ENCODE measurements at regions not wholly inside any gene's neighbourhood (a gene's known extent, or its start where the extent isn't known, plus 50 kb on each side); places are given as distances from the start of the nearest gene placed in this dataset.

GRCh38 chr2:240224676-240225075 lies 84.2 kb upstream of the OTOS start:
- H3K4me1 ChIP-seq (ENCODE audit: control insufficient read depth, insufficient read depth, low read length), result no peaks in the 10 kb centered on the region
- no peaks in the 10 kb centered on the region for H3K27me3 ChIP-seq (ENCODE audit: control insufficient read depth, insufficient read depth, low read length)
- H3K4me3 ChIP-seq (ENCODE audit: low read length), result no peak overlapping the region
- no peak overlapping the region for H3K9ac ChIP-seq (ENCODE audit: low read length)
- H3K36me3 ChIP-seq (ENCODE audit: control insufficient read depth, insufficient read depth, low read length), result no peaks in the 10 kb centered on the region
- no peak overlapping the region for H3K27ac ChIP-seq (ENCODE audit: low read depth, low read length)

GRCh38 chr2:240225131-240225530 lies 84.7 kb upstream of the OTOS start:
- Histone ChIP-seq H3K9ac (ENCODE audit: low read length) (no peak overlapping the region), H3K27ac (ENCODE audit: low read depth, low read length) (no peak overlapping the region), H3K4me3 (ENCODE audit: low read length) (no peak overlapping the region), H3K36me3 (ENCODE audit: control insufficient read depth, insufficient read depth, low read length) (no peaks in the 10 kb centered on the region), H3K27me3 (ENCODE audit: control insufficient read depth, insufficient read depth, low read length) (no peaks in the 10 kb centered on the region), H3K4me1 (ENCODE audit: control insufficient read depth, insufficient read depth, low read length) (no peaks in the 10 kb centered on the region)

- H3K9ac ChIP-seq (ENCODE audit: low read length), result no peak overlapping the region
- H3K27me3 ChIP-seq (ENCODE audit: control insufficient read depth, insufficient read depth, low read length), result no peaks in the 10 kb centered on the region
These were observed 85.4 kb upstream of the OTOS start for GRCh38 chr2:240225660-240226475.

GRCh38 chr2:240226672-240227537 lies 86.4 kb upstream of the OTOS start:
- H3K27me3 ChIP-seq (ENCODE audit: control insufficient read depth, insufficient read depth, low read length), result no peaks in the 10 kb centered on the region
- no peaks in the 10 kb centered on the region for H3K4me1 ChIP-seq (ENCODE audit: control insufficient read depth, insufficient read depth, low read length)
- H3K36me3 ChIP-seq (ENCODE audit: control insufficient read depth, insufficient read depth, low read length), result no peaks in the 10 kb centered on the region
- no peak overlapping the region for H3K27ac ChIP-seq (ENCODE audit: low read depth, low read length)
- H3K4me3 ChIP-seq (ENCODE audit: low read length), result no peak overlapping the region
- no peak overlapping the region for H3K9ac ChIP-seq (ENCODE audit: low read length)

More at GRCh38 chr2:240225660-240226475, 85.4 kb upstream of the OTOS start:
- H3K4me3 ChIP-seq (ENCODE audit: low read length), result no peak overlapping the region
- H3K27ac ChIP-seq (ENCODE audit: low read depth, low read length), result no peak overlapping the region
- no peaks in the 10 kb centered on the region for H3K36me3 ChIP-seq (ENCODE audit: control insufficient read depth, insufficient read depth, low read length)
- no peaks in the 10 kb centered on the region for H3K4me1 ChIP-seq (ENCODE audit: control insufficient read depth, insufficient read depth, low read length)

GRCh38 chr2:240227538-240228428 lies 87.3 kb upstream of the OTOS start:
- Histone ChIP-seq H3K9ac (ENCODE audit: low read length) (no peak overlapping the region), H3K27me3 (ENCODE audit: control insufficient read depth, insufficient read depth, low read length) (no peaks in the 10 kb centered on the region), H3K27ac (ENCODE audit: low read depth, low read length) (no peak overlapping the region), H3K4me1 (ENCODE audit: control insufficient read depth, insufficient read depth, low read length) (no peaks in the 10 kb centered on the region), H3K36me3 (ENCODE audit: control insufficient read depth, insufficient read depth, low read length) (no peaks in the 10 kb centered on the region), H3K4me3 (ENCODE audit: low read length) (no peak overlapping the region)

GRCh38 chr2:240229005-240229404 lies 88.5 kb upstream of the OTOS start:
- no peak overlapping the region for H3K27ac ChIP-seq (ENCODE audit: low read depth, low read length)
- H3K4me1 ChIP-seq (ENCODE audit: control insufficient read depth, insufficient read depth, low read length), result no peaks in the 10 kb centered on the region
- no peak overlapping the region for H3K4me3 ChIP-seq (ENCODE audit: low read length)
- no peaks in the 10 kb centered on the region for H3K27me3 ChIP-seq (ENCODE audit: control insufficient read depth, insufficient read depth, low read length)
- no peak overlapping the region for H3K9ac ChIP-seq (ENCODE audit: low read length)
- H3K36me3 ChIP-seq (ENCODE audit: control insufficient read depth, insufficient read depth, low read length), result no peaks in the 10 kb centered on the region

- Histone ChIP-seq H3K4me1 (ENCODE audit: control insufficient read depth, insufficient read depth, low read length) (no peaks in the 10 kb centered on the region), H3K27me3 (ENCODE audit: control insufficient read depth, insufficient read depth, low read length) (no peaks in the 10 kb centered on the region), H3K4me3 (ENCODE audit: low read length) (no peak overlapping the region), H3K36me3 (ENCODE audit: control insufficient read depth, insufficient read depth, low read length) (no peaks in the 10 kb centered on the region), H3K9ac (ENCODE audit: low read length) (no peak overlapping the region), H3K27ac (ENCODE audit: low read depth, low read length) (no peak overlapping the region)
These were observed 89.3 kb upstream of the OTOS start for GRCh38 chr2:240229603-240230235.

- no peak overlapping the region for H3K9ac ChIP-seq (ENCODE audit: low read length)
- H3K36me3 ChIP-seq (ENCODE audit: control insufficient read depth, insufficient read depth, low read length), result no peaks in the 10 kb centered on the region
- no peak overlapping the region for H3K27ac ChIP-seq (ENCODE audit: low read depth, low read length)
- H3K4me3 ChIP-seq (ENCODE audit: low read length), result no peak overlapping the region
- no peaks in the 10 kb centered on the region for H3K4me1 ChIP-seq (ENCODE audit: control insufficient read depth, insufficient read depth, low read length)
- H3K27me3 ChIP-seq (ENCODE audit: control insufficient read depth, insufficient read depth, low read length), result no peaks in the 10 kb centered on the region
These were observed 90.0 kb upstream of the OTOS start for GRCh38 chr2:240230291-240230931.

- Histone ChIP-seq H3K4me1 (ENCODE audit: control insufficient read depth, insufficient read depth, low read length) (no peaks in the 10 kb centered on the region), H3K27me3 (ENCODE audit: control insufficient read depth, insufficient read depth, low read length) (no peaks in the 10 kb centered on the region), H3K4me3 (ENCODE audit: low read length) (no peak overlapping the region), H3K27ac (ENCODE audit: low read depth, low read length) (no peak overlapping the region), H3K9ac (ENCODE audit: low read length) (no peak overlapping the region), H3K36me3 (ENCODE audit: control insufficient read depth, insufficient read depth, low read length) (no peaks in the 10 kb centered on the region)
These were observed 91.4 kb upstream of the OTOS start for GRCh38 chr2:240231838-240232244.

GRCh38 chr2:240232264-240232915 lies 91.9 kb upstream of the OTOS start:
- H3K4me1 ChIP-seq (ENCODE audit: control insufficient read depth, insufficient read depth, low read length), result no peaks in the 10 kb centered on the region
- H3K36me3 ChIP-seq (ENCODE audit: control insufficient read depth, insufficient read depth, low read length), result no peaks in the 10 kb centered on the region
- no peak overlapping the region for H3K27ac ChIP-seq (ENCODE audit: low read depth, low read length)
- no peaks in the 10 kb centered on the region for H3K27me3 ChIP-seq (ENCODE audit: control insufficient read depth, insufficient read depth, low read length)
- H3K4me3 ChIP-seq (ENCODE audit: low read length), result no peak overlapping the region
- H3K9ac ChIP-seq (ENCODE audit: low read length), result no peak overlapping the region

All from rectal smooth muscle tissue (tissue), 1 donor.